SKM-1 (cell line): ENCODE measurements at regions not wholly inside any gene's neighbourhood (a gene's known extent, or its start where the extent isn't known, plus 50 kb on each side); places are given as distances from the start of the nearest gene placed in this dataset.

ENCODE experiments used
- DNase-seq: peaks from one replicate; lab custom pipeline; 2025; ENCODE audit not compliant: unreplicated experiment; lab: John Stamatoyannopoulos, UW

GRCh38 chr9:16959391-16959790, 88.9 kb upstream of the BNC2 start:
- no peak for DNase-seq

GRCh38 chr9:16954040-16954439, 83.6 kb upstream of the BNC2 start:
- DNase-seq, result no peak

- no peak for DNase-seq
These were observed 81.0 kb upstream of the BNC2 start for GRCh38 chr9:16951502-16951901.

GRCh38 chr9:16950051-16950450, 79.6 kb upstream of the BNC2 start:
- no peak for DNase-seq

GRCh38 chr9:16930578-16930977, 60.1 kb upstream of the BNC2 start:
- DNase-seq, result no peak

- DNase-seq, result no peak
These were observed 57.9 kb upstream of the BNC2 start for GRCh38 chr9:16928179-16928945.

- DNase-seq, result no peak
These were observed 55.0 kb upstream of the BNC2 start for GRCh38 chr9:16925426-16925825.

- no peak for DNase-seq
These were observed 53.9 kb upstream of the BNC2 start for GRCh38 chr9:16924311-16924915.

- no peak for DNase-seq
These were observed 51.4 kb upstream of the BNC2 start for GRCh38 chr9:16921855-16922254.
